Upper lobe of left lung (tissue), 6 donors: ENCODE measurements at regions not wholly inside any gene's neighbourhood (a gene's known extent, or its start where the extent isn't known, plus 50 kb on each side); places are given as distances from the start of the nearest gene placed in this dataset.

Source experiments
- ATAC-seq, 2 donors: fragments of 200-7000 bp; cut with Tn5 transposase; one replicate each; pipeline ENCODE4 v1.9.1; 2022; ENCODE audit warnings: mild to moderate bottlenecking in 2 of 2, moderate library complexity in 2 of 2; ENCODE audit not compliant: low FRiP score in 2 of 2
- DNase-seq, 2 donors: peaks; one replicate each; pipeline ENCODE4 v3.0.0-alpha.2; 2019 to 2020
- H3K27ac ChIP-seq, 4 donors: fragments of 200-600 bp; sonication (generic); one replicate each; pipeline ENCODE4 v1.5.1; 2016 to 2019
- H3K27me3 ChIP-seq, 4 donors: fragments of 200-600 bp; sonication (generic); one replicate each; pipeline ENCODE4 v1.5.1; 2017 to 2019
- H3K36me3 ChIP-seq, 4 donors: fragments of 200-600 bp; sonication (generic); one replicate each; pipeline ENCODE4 v1.5.1; 2016 to 2019
- H3K4me1 ChIP-seq, 4 donors: fragments of 200-600 bp; sonication (generic); one replicate each; pipeline ENCODE4 v1.5.1; 2018 to 2019
- H3K4me3 ChIP-seq, 4 donors: fragments of 200-600 bp; sonication (generic); one replicate each; pipeline ENCODE4 v1.5.1; 2017 to 2019; ENCODE audit warnings: mild to moderate bottlenecking in 2 of 4, moderate library complexity in 1 of 4
- H3K9me3 ChIP-seq, 4 donors: fragments of 200-600 bp; sonication (generic); one replicate each; pipeline ENCODE4 v1.5.1; 2018 to 2019
- CTCF ChIP-seq, 6 experiments: fragments of 450-650 bp in 4 of 6; fragments of 200-600 bp in 2 of 6; sonication (generic) in 2 of 6; IDR thresholded peaks; one replicate each; pipeline ENCODE4 v1.5.1; 2016 to 2019; ENCODE audit warnings: antibody characterized with exemption in 6 of 6
- EP300 ChIP-seq, 4 donors: sonication (generic); formaldehyde crosslinking; IDR thresholded peaks; one replicate each; pipeline ENCODE4 v1.5.1; 2017; ENCODE audit warnings: antibody characterized with exemption in 4 of 4, control low read depth in 2 of 4
- POLR2A ChIP-seq, 4 donors: fragments of 450-650 bp; IDR thresholded peaks; one replicate each; pipeline ENCODE4 v1.5.1; 2016 to 2017; ENCODE audit warnings: antibody characterized with exemption in 4 of 4, mild to moderate bottlenecking in 2 of 4
- POLR2AphosphoS5 ChIP-seq, 2 donors: sonication (generic); formaldehyde crosslinking; IDR thresholded peaks; one replicate each; pipeline ENCODE4 v1.5.1; 2017; ENCODE audit warnings: antibody characterized with exemption in 2 of 2
- WGBS, 2 donors: methylation state at CpG; one replicate each; pipeline ENCODE4 v1.1.5; 2017 to 2018; 5-methylcytosine and 5-hydroxymethylcytosine counted together
- donor health status: DM: no; HTN: no; CAD: no; lungs with moderate emphysema.
- donor health status: DM: no; HTN: yes; CAD: no; lungs with severe emphysema.

GRCh38 chr12:93098077-93098476, 169.0 kb upstream of the EEA1 start:
- Histone ChIP-seq H3K4me1 (no peaks in the 10 kb centered on the region), H3K36me3 (no peaks in the 10 kb centered on the region), H3K9me3 (no peaks in the 10 kb centered on the region), H3K27me3 (no peaks in the 10 kb centered on the region), H3K27ac (no peak overlapping the region), H3K4me3 (no peak overlapping the region)
- peak in 1 of 2 donors; percentile 66 for DNase-seq
- ATAC-seq = peak in 1 of 2 donors; percentile 79
- TF ChIP-seq POLR2A (IDR thresholded peaks at IDR 0.05) (no peak), CTCF (IDR thresholded peaks at IDR 0.05) (peak; percentile 15 to 55 (median 37)), EP300 (IDR thresholded peaks at IDR 0.05) (no peak)
- WGBS, 2 donors = 36 to 50% methylated on average over 2 of the region's 2 CpGs

- 76 to 88% methylated on average over 1 of the region's 1 CpG for WGBS, 2 donors
- Histone ChIP-seq H3K27ac (no peak overlapping the region), H3K27me3 (no peaks in the 10 kb centered on the region), H3K9me3 (no peaks in the 10 kb centered on the region), H3K4me1 (no peaks in the 10 kb centered on the region), H3K4me3 (no peak overlapping the region), H3K36me3 (no peaks in the 10 kb centered on the region)
- DNase-seq = no peak
- no peak for ATAC-seq
- no peak for TF ChIP-seq POLR2AphosphoS5 (IDR thresholded peaks at IDR 0.05)
- no peak for TF ChIP-seq CTCF (IDR thresholded peaks at IDR 0.05)
- no peak for TF ChIP-seq POLR2A (IDR thresholded peaks at IDR 0.05)
- TF ChIP-seq EP300 (IDR thresholded peaks at IDR 0.05) = no peak
Observed at GRCh38 chr12:93099792-93100191, 170.7 kb upstream of the EEA1 start.

- no peaks in the 10 kb centered on the region for H3K9me3 ChIP-seq
- DNase-seq (no peak), ATAC-seq (no peak)
- H3K27me3 ChIP-seq = no peaks in the 10 kb centered on the region
- no peak for TF ChIP-seq POLR2AphosphoS5 (IDR thresholded peaks at IDR 0.05)
- no peak for TF ChIP-seq POLR2A (IDR thresholded peaks at IDR 0.05)
- TF ChIP-seq CTCF (IDR thresholded peaks at IDR 0.05) = no peak
- TF ChIP-seq EP300 (IDR thresholded peaks at IDR 0.05) = no peak
- H3K27ac ChIP-seq = no peak overlapping the region
- 89% methylated on average over 4 of the region's 4 CpGs for WGBS, 2 donors
- H3K4me1 ChIP-seq = no peaks in the 10 kb centered on the region
- no peak overlapping the region for H3K4me3 ChIP-seq
- no peaks in the 10 kb centered on the region for H3K36me3 ChIP-seq
Observed at GRCh38 chr12:93100610-93101009, 171.5 kb upstream of the EEA1 start.

GRCh38 chr12:93101367-93101766, 172.3 kb upstream of the EEA1 start:
- Histone ChIP-seq H3K9me3 (no peaks in the 10 kb centered on the region), H3K27ac (no peak overlapping the region), H3K27me3 (no peaks in the 10 kb centered on the region), H3K36me3 (no peaks in the 10 kb centered on the region), H3K4me3 (no peak overlapping the region), H3K4me1 (no peaks in the 10 kb centered on the region)
- DNase-seq (no peak), ATAC-seq (no peak)
- 91 to 94% methylated on average over 4 of the region's 4 CpGs for WGBS, 2 donors
- TF ChIP-seq POLR2A (IDR thresholded peaks at IDR 0.05) = no peak
- TF ChIP-seq EP300 (IDR thresholded peaks at IDR 0.05) = no peak
- no peak for TF ChIP-seq POLR2AphosphoS5 (IDR thresholded peaks at IDR 0.05)
- no peak for TF ChIP-seq CTCF (IDR thresholded peaks at IDR 0.05)

- ATAC-seq = no peak
- no peak for DNase-seq
- H3K36me3 ChIP-seq = no peaks in the 10 kb centered on the region
- H3K9me3 ChIP-seq = no peaks in the 10 kb centered on the region
- TF ChIP-seq CTCF (IDR thresholded peaks at IDR 0.05) (no peak), POLR2A (IDR thresholded peaks at IDR 0.05) (no peak), POLR2AphosphoS5 (IDR thresholded peaks at IDR 0.05) (no peak), EP300 (IDR thresholded peaks at IDR 0.05) (no peak)
- WGBS, 2 donors = 36 to 57% methylated on average over 1 of the region's 1 CpG
- H3K27ac ChIP-seq = no peak overlapping the region
- no peaks in the 10 kb centered on the region for H3K4me1 ChIP-seq
- no peaks in the 10 kb centered on the region for H3K27me3 ChIP-seq
- H3K4me3 ChIP-seq = no peak overlapping the region
Observed at GRCh38 chr12:93102312-93102711, 173.2 kb upstream of the EEA1 start.
